ENCODE measurements at regions not wholly inside any gene's neighbourhood (a gene's known extent, or its start where the extent isn't known, plus 50 kb on each side); places are given as distances from the start of the nearest gene placed in this dataset.
"Not testable (repeated sequence)": the region's sequence is repeated elsewhere in the genome, so short reads cannot be mapped to it uniquely, and the experiment has no call there.

DNA sequence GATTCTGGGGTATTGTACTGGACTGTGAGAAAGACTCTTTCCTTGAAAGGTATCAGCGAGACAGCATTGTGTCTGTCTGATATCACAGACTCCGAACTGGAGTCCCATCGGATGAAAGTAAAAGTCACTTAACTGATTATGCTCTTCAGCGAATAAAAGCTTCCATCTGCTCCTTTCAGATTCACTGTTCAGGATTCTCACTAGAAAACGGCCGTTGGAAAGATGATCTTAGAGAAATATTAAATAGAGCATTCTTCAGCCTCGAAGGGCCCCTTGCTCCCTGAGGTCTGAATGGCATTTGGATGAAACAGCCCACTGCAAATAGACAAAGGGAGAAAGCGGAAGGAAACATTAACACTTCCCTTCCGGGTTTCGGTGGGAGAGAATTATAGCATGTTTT lies 416.2 kb upstream of the PRKX start:
- no peak for DNase-seq (ENCODE audit: low read depth in 2 of 2)

GRCh38 chrX:4118666-4119530 lies 405.4 kb upstream of the PRKX start:
- no peak for DNase-seq (ENCODE audit: low read depth in 2 of 2)

GRCh38 chrX:4110964-4111363 lies 397.5 kb upstream of the PRKX start:
- DNase-seq (ENCODE audit: low read depth in 2 of 2) = no peak

DNA sequence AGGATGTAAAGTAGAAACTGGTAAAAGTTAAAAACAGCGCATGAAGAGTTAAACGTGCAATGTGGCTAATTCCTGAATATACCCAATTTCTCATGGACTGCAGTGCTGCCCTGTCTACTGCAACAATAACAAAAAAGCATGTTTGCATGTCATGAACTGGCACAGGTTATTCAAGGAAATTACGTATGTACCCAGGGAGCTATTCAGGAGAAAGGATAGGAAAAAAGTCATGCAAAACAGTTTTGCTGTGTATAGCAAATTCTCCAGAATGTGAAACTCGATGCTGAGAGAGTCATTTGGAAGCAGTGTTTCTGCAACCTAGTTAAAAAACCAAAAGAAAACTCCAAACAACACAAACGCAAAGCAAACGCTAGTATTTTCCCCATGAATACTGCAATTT lies 381.5 kb upstream of the PRKX start:
- no peak for DNase-seq (ENCODE audit: low read depth in 2 of 2)

DNA sequence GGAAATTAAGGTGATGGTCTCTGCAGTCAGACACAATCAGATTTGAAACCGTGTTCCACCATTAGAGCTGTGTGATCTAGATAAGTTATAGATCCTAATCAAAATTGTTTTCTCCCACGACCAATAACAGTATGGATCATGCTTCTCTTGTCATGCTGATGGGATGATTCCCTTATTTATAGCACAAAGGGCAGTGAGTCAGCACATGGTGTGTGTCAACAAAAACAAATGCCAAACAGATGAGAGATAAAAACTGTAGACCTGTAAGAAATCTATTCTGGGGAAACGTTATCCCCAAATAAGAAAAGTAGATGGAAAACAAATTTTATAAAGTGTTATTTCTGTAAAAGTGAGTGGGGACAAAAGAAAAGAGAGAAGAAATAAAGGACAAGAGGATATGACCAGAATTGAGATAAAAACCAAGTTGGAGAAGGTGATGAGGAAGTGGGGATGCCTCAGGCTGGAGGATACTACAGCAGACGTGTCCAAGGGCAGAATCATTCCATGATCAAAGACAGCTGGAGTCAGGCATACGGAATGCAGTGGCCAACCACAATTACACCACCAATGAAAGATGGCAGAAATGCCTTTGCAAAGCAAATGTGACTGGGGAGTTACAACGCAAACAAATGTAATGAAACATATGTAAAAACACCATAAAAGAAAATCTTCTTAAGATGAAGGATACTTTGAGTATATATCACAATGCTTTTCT lies 377.8 kb upstream of the PRKX start:
- DNase-seq (ENCODE audit: low read depth in 2 of 2) = no peak

DNA sequence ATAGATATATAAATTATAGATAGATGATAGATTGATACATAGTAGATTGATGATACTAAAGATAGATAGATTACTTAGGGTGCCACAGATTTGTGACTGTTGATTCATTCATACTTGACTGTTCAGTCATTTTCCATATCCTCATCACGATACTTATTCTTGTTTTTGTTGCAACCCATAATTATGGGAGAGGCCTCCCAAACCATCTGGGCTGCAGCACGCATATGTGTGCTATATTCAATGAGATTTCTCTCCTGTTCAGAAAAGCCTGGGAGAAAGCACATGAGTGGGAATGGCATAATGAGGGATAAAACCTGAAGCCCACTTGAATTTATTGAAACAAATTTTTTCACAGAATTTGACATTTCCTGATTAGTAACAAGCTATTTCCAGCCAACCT lies 346.4 kb upstream of the PRKX start:
- DNase-seq (ENCODE audit: low read depth in 2 of 2) = no peak

- no peak for DNase-seq (ENCODE audit: low read depth in 2 of 2)
Observed at GRCh38 chrX:4043951-4044350, 330.5 kb upstream of the PRKX start.

DNA sequence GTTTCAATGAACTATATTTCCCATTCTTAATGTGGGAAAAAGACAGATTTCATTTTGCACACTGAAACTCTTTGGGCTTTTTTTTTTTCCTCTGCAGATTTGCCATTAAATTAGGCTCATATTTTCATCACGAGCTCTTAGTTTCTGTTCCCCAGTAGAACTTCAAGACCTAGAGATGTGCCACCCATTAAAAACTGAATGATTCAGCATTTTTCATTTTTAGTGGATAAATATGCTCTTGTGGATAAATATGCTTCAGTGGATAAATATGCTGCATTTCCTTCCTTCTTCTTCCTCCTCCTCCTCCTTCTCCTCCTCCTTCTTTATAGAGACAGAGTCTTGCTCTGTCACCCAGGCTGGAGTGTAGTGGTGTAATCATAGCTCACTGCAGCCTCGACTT lies 322.4 kb upstream of the PRKX start:
- no peak for DNase-seq (ENCODE audit: low read depth in 2 of 2)

DNA sequence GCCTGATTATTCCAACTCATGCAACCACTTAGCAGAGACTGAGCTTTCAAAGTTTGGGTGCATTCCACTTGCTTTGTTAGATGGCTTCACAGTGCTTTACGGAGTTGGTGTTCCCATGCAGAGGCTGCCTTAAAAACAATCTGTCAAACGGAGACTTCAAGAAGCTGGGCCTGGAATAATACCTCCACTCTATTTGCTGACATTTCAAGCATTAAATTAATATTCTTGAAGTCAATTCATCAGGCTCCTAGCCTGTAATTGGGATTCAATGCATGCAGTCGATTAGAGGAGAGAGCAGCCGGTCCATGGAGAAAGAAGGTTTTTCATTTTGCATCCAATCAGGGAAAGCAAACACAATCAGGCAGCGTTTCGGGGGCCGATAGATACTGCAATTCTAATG lies 314.7 kb upstream of the PRKX start:
- DNase-seq (ENCODE audit: low read depth in 2 of 2) = no peak

- DNase-seq (ENCODE audit: low read depth in 2 of 2) = no peak
Observed at GRCh38 chrX:4005281-4005680, 291.8 kb upstream of the PRKX start.

DNA sequence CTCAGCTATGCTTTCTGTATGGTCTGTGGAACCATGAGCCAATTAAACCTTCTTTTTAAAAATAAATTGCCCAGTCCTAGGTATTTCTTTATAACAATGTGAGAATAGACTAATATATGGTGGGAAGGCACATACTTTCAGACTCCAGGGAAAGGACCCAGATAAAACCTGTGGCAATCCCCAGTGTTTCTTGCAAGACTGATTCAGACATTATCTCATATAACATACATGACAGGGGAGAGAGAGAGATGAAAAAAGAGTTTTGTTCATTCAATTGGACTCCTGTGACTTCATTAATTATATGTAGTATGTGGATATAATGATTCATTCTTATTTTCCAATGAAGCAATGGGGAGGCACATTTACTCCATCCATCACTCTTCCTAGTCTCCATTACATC lies 291.4 kb upstream of the PRKX start:
- DNase-seq (ENCODE audit: low read depth in 2 of 2) = no peak

DNA sequence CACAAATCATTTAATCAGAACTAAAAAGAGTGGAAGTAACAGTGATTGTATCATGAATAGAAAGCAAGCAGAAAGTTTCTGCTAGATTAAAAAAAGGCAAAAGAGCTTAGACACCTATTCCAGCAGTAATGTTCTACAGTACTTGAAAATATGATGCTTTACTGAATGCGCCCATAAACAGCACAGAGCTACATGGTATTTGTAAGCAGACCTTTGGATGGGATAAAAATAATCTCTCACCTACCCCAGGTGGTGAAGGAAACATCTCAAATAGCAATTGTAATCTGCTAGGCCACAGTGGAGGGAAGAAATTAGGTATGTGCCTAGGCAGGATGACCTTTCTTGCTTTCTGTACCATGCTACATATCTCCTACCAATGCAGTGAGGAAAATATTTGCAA lies 280.9 kb upstream of the PRKX start:
- no peak for DNase-seq (ENCODE audit: low read depth in 2 of 2)

- DNase-seq (ENCODE audit: low read depth in 2 of 2) = no peak
Observed at GRCh38 chrX:3990569-3990968, 277.1 kb upstream of the PRKX start.

DNA sequence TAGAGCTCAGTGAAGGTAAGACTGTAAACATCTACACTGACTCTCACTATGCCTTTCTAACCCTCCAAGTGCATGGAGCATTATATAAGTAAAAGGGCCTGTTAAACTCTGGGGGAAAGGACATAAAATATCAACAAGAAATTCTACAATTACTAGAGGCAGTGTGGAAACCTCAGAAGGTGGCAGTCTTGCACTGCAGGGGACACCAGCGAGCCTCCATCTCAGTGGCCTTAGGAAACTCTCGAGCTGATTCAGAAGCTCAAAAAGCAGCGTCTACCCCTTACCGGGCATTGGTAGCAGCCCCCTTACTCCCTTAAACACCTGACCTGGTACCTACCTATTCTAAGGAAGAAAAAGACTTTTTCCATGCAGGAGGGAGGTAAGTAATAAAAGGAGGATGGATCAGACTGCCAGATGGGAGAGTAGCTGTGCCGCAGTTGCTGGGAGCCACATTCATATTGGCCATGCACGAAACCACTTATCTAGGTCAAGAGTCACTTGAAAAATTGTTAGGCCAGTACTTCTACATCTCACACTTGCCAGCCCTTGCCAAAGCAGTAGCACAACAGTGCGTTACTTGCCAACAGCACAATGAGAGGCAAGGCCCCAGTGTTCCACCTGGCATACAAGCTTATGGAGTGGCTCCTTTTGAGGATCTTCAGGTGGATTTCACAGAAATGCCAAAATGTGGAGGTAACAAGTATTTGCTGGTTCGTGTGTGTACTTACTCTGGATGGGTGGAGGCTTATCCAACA lies 258.8 kb upstream of the PRKX start:
- DNase-seq (ENCODE audit: low read depth in 2 of 2) = not testable (repeated sequence)

DNA sequence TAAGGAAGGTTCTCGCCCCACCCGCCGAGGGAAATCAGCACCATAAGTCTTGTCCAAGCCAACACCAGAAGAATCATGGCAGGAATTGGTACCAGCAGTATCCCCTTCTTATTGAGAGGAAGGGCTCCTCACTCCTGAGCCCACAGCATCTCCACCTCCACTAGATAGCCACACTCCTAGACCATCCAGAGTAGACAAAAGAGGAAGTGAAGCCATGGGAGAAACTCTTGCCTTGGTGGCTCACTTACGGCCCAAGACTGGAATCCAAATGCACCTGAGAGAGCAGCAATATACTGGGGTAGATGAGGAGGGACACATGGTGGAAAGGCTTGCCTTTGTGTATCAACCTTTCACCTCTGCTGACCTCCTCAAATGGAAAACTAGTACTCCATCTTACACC lies 255.3 kb upstream of the PRKX start:
- no peak for DNase-seq (ENCODE audit: low read depth in 2 of 2)

DNA sequence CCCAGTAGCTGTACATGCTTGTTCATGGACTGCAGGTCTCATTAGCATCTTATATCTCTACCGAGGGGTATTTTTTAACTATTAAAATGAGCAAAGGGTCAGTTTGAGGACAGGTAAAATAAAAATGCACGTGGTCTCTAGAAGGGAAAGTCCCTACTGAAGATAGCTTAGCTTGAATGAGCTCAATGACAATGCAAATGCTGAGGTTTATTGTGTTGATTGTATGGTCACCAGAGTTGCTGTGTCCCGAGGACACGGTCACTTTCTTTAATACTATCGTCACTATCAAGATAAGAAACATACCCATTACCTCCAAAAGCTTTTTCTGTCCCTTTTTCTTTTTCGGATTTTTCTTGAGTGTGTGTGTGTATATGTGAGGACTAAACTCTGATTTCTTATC lies 250.5 kb upstream of the PRKX start:
- no peak for DNase-seq (ENCODE audit: low read depth in 2 of 2)

DNA sequence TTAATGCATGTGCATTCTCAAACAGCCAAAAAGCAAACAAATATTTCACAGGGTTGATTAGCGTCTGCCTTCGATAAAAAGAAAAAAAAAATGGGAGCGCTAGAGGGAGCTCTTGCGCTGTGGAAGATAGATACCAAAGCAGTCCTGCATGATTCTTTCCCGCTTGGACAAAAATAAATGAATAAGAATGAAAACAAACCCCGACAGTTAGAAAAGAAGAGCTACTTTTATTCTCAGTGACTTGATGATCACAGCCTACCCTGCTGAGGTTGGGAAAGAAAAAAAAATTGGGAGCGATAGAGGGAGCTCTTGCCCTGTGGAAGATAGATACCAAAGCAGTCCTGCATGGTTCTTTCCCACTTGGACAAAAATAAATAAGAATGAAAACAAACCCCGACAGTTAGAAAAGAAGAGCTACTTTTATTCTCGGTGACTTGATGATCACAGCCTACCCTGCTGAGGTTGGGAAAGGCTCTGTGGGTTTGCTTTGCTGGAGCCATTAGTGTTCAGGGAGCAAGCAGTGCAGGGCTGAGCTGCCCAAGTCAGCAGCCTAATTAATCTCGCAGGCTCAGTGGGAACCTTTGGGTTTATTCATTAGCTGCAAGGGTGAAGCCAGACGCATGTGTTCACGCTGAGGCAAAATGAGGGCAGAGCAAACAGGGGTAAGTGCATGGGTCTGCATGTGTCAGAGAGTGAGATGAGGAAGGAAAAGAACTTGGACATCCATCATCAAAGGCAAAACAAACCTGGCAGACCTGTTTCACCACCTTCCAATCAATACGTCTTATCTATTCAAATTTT lies 249.3 kb upstream of the PRKX start:
- peak; percentile 7 to 18 for DNase-seq (ENCODE audit: low read depth in 2 of 2)

- no peak for DNase-seq (ENCODE audit: low read depth in 2 of 2)
Observed at GRCh38 chrX:3960952-3961351, 247.5 kb upstream of the PRKX start.

- DNase-seq (ENCODE audit: low read depth in 2 of 2) = no peak
Observed at GRCh38 chrX:3951859-3952258, 238.4 kb upstream of the PRKX start.

DNA sequence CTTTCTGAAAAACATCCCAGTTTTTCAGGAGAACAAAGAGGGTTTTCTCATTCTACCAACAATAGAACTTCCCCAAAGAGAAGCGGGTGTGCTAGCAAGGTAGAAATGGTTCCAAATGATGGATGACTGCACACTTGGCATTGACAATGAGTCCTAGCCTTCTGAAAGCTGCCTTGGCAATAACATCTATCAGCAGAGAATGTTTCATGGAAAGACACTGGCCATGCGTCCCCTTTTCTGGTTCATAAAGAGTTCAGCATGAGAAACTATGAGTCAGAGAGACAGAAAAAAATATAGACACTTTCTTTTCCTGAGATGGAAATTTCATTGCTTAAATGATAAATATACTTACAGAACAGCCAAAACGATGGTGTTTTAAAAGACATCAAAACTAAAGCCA lies 236.9 kb upstream of the PRKX start:
- no peak for DNase-seq (ENCODE audit: low read depth in 2 of 2)

DNA sequence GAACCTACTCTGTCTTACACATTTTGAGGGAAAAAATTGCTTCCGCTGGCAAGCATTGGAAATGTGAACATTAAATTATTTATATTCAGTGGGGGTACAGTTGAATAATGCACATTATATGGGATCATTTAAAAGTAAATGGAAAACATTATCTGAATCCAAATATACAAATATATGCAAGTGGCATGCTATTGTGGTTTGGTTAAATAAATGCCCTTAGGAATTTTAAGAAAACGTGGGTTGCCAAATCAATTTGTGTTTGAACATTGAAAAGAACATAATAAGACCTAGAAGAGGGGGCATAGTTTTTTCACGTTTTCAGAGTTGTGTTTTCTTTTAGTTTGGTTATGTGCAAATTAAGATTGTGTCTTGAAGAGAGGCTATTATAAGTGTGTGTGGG lies 230.5 kb upstream of the PRKX start:
- no peak for DNase-seq (ENCODE audit: low read depth in 2 of 2)

All from lung microvascular endothelial cell (primary cell).